Choroid plexus epithelial cell (primary cell): ENCODE measurements at regions not wholly inside any gene's neighbourhood (a gene's known extent, or its start where the extent isn't known, plus 50 kb on each side); places are given as distances from the start of the nearest gene placed in this dataset.

Experiments
- DNase-seq: peaks from one replicate; pipeline ENCODE4 v3.0.0-alpha.2; 2010; ENCODE audit warnings: low read depth
- H3K4me3 ChIP-seq: 2 replicates; pipeline ENCODE4 v1.5.1; 2011; ENCODE audit warnings: low read depth, mild to moderate bottlenecking, control low read depth, low read length, moderate library complexity
- TF ChIP-seq, protein P1 (sequence below): conservative IDR thresholded peaks from 2 replicates; pipeline ENCODE4 v1.5.1; 2011; ENCODE audit warnings: low read depth, mild to moderate bottlenecking, control low read depth, inconsistent platforms, low read length, moderate library complexity

DNA sequence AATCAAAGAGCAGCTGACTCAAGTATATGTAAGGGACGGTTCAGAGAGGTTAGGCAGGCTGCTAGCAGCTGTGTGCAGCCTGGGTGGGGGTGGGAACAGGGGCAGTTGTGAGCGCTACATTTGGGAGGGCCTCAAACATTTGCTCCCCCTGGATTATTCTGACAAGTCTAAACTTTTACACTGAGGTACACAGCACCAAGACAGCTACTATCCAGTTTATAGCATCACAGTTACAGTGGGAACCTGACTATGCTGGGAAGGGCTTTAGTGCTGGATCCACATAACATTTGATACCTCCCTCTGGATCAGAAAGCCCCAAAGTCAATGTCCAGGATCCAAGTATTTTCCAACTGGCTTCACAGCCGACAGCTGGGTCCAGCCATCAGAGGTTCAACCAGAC is 55.8 kb upstream of the GIMD1 start:
- no peak for DNase-seq
- H3K4me3 ChIP-seq = no peak overlapping the region
- TF ChIP-seq, protein P1, sequence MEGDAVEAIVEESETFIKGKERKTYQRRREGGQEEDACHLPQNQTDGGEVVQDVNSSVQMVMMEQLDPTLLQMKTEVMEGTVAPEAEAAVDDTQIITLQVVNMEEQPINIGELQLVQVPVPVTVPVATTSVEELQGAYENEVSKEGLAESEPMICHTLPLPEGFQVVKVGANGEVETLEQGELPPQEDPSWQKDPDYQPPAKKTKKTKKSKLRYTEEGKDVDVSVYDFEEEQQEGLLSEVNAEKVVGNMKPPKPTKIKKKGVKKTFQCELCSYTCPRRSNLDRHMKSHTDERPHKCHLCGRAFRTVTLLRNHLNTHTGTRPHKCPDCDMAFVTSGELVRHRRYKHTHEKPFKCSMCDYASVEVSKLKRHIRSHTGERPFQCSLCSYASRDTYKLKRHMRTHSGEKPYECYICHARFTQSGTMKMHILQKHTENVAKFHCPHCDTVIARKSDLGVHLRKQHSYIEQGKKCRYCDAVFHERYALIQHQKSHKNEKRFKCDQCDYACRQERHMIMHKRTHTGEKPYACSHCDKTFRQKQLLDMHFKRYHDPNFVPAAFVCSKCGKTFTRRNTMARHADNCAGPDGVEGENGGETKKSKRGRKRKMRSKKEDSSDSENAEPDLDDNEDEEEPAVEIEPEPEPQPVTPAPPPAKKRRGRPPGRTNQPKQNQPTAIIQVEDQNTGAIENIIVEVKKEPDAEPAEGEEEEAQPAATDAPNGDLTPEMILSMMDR = no peak

DNA sequence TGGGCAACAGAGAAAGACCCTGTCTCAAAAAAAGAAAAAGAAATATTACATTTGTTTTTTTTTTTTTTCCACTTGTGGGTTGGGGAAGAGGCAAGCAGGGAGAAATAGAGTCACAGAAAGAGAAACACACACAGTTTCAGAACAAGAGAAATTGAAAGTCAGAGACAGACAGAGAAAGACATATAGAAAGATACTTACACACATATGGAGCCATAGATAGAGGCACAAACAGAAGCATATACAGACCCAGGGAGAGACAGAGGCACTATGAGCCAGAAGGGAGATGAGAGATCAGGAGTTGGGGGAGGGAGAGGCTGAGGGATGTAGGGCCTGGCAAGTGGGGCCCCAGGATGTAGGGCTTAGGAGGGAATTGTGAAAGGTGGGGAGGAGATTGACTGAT is 55.2 kb upstream of the GIMD1 start:
- DNase-seq = no peak
- no peak overlapping the region for H3K4me3 ChIP-seq
- TF ChIP-seq, protein P1 = no peak

DNA sequence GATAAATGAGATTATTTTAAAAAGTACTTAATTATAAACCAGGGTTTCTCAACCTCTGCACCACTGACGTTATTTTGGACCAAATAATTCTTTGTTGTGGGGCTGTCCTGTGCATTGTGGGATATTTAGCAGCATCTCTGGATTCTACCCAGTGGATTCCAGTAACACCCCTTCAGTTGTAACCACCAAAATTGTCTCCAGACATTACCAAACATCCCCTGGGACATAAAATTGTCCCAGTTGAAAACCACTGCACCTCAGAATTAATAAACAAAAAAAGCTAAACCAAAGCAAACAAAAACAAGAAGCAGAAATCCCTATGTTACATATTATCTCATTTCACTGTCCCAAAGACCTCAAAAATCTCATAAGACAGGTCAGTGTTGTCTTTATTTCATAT is 54.2 kb upstream of the GIMD1 start:
- DNase-seq = no peak
- no peak overlapping the region for H3K4me3 ChIP-seq
- TF ChIP-seq, protein P1 = no peak

DNA sequence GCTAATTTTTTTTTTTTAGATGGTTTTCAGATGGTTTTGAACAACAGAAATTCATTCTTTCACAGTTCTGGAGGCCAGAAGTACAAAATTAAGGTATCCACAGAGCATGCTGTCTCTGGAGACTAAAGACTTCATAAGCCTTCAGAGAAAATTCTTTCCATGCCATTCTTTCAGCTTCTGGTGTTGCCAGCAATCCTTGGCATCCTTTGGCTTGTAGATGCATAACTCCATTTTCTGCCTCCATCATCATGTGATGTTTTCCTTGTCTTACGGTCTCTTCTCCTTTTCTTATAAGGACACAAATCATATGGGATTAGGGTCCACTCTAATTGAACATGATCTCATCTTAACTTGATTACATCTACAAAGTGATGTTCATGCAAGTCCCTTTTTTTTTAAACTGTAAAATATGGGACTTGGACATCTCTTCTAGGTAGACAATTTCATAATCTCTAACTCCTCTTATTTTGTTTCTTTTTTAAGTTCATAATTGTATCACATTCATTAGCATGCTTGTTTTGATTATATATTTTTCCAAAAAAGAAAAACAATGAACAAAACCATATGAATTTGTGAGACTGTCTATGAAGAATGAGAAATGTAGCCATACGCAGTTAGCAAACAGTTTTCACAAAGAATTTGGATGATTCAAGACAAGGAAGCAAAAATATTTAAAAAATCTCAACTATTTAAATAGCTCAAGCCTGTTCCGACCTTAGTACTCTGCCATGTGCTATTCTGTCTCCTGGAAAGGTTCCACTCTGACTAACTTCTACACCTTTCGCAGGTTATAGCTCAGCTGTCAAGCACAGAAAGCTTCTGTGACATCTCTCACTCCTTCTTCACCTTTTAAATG is 53.1 kb upstream of the GIMD1 start:
- no peak overlapping the region for H3K4me3 ChIP-seq
- DNase-seq = peak; percentile 70
- TF ChIP-seq, protein P1 = no peak

DNA sequence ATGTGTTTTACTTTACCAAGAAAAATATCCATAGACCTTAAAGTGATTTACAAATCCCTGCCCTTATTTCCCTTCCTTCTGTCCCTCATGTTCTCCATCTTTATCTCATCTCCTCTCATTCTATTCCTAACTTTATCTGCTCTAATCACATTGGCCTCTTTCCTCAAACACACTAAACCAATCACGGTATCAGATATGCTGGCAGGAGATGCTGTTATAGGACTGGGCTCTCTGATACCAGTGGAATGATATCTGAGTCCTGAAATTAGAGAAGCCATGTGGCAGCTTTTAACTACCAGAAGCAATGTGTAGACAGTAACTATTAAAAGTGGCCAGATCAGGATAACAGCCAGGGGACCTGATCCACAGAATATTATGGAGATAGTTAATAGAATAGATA is 49.9 kb upstream of the GIMD1 start:
- DNase-seq = no peak
- TF ChIP-seq, protein P1 = no peak
- no peak overlapping the region for H3K4me3 ChIP-seq
